ENCODE measurements at regions not wholly inside any gene's neighbourhood (a gene's known extent, or its start where the extent isn't known, plus 50 kb on each side); places are given as distances from the start of the nearest gene placed in this dataset.

DNA sequence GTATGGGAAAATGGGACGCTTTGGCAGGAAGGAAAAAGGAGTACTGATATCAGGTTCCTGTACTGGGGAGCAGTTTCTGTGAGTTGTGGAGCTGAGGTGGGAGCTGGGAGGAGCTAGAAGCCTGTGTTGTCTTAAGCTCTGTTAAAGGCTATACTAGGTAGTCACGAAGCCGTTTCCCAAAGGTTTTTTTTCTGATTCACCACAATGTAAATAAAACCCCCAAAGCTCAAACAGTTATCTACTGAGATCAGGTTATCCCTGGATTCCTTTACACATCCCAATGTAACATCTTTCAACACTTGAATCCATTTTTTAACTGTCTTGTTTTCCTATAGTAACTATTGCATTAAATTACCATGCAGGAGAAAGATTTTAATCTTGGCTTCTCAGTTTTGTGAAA lies 297.4 kb upstream of the SFRP2 start:
- Mint-ChIP-seq H3K27ac (no peak overlapping the region), H3K36me3 (ENCODE audit: insufficient read depth) (no peaks in the 10 kb centered on the region), H3K27me3 (no peaks in the 10 kb centered on the region), H3K4me1 (ENCODE audit: low read depth) (peaks cover 1% of the 10 kb centered on the region), H3K9me3 (ENCODE audit: low read depth) (no peaks in the 10 kb centered on the region), H3K4me3 (ENCODE audit: low read depth) (no peak overlapping the region)
- DNase-seq (ENCODE audit: low spot score, unreplicated experiment), result no peak
- TF ChIP-seq, protein P1, sequence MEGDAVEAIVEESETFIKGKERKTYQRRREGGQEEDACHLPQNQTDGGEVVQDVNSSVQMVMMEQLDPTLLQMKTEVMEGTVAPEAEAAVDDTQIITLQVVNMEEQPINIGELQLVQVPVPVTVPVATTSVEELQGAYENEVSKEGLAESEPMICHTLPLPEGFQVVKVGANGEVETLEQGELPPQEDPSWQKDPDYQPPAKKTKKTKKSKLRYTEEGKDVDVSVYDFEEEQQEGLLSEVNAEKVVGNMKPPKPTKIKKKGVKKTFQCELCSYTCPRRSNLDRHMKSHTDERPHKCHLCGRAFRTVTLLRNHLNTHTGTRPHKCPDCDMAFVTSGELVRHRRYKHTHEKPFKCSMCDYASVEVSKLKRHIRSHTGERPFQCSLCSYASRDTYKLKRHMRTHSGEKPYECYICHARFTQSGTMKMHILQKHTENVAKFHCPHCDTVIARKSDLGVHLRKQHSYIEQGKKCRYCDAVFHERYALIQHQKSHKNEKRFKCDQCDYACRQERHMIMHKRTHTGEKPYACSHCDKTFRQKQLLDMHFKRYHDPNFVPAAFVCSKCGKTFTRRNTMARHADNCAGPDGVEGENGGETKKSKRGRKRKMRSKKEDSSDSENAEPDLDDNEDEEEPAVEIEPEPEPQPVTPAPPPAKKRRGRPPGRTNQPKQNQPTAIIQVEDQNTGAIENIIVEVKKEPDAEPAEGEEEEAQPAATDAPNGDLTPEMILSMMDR (IDR thresholded peaks at IDR 0.05; ENCODE audit: unreplicated experiment), result no peak

DNA sequence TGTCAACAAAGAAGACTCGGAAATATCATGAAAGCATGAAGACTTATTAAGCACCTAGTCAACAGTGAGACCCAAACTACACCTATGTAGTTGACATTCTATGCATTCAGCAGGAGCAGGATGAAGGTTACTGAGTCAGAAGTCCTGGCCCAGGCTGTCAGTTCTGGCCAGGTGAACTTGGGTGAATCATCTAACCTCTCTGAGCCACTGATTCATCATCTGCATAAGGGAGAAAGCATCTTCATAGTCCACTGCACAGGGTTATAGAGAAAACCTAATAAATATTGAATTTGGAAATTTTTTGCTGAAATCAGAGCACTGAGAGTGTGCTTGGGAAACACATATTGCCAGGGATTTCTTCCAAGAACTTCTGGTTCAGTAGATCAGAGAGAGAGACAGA lies 296.0 kb upstream of the SFRP2 start:
- no peaks in the 10 kb centered on the region for H3K36me3 Mint-ChIP-seq (ENCODE audit: insufficient read depth)
- TF ChIP-seq, protein P1 (IDR thresholded peaks at IDR 0.05; ENCODE audit: unreplicated experiment), result no peak
- no peak overlapping the region for H3K4me3 Mint-ChIP-seq (ENCODE audit: low read depth)
- DNase-seq (ENCODE audit: low spot score, unreplicated experiment), result no peak
- no peaks in the 10 kb centered on the region for H3K9me3 Mint-ChIP-seq (ENCODE audit: low read depth)
- peaks cover 1% of the 10 kb centered on the region for H3K4me1 Mint-ChIP-seq (ENCODE audit: low read depth)
- no peaks in the 10 kb centered on the region for H3K27me3 Mint-ChIP-seq
- no peak overlapping the region for H3K27ac Mint-ChIP-seq

DNA sequence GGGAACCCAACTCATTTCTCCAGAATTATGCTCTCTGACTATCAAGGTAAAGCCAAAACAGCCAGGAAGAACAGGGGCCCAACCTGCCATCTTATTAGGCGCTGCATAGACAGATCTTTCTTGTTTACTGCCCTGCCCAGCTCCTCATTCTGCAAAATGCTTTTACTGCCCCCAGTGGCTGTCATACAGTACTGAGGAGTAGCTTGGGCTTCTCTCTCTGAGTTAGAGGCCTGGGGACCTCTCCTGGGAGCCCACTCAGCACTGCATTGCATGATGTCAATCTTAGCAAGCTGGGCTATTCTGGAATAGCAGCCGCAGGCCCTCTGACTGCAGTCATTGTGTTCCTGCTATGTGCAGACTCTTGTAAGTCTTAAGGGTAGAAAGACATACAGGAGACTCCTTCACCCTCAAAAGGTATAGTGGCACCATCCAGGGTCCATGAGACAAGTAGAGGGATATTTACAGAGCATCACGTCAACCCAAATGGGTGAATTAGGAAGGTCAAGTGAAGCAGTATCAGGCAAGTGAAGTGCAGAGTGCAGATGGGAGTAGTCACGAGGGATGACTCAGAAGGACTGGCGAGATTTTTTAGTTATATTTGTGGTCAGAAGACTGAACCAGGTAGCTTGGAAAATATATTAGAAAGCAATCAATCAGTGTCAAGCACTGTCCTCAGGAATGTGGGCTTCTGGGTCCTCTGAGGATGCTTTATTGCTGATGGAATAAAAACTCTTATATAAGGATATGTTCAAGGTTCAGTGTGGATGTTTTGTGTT lies 294.1 kb upstream of the SFRP2 start:
- Mint-ChIP-seq H3K36me3 (ENCODE audit: insufficient read depth) (no peaks in the 10 kb centered on the region), H3K27ac (no peak overlapping the region), H3K27me3 (no peaks in the 10 kb centered on the region), H3K9me3 (ENCODE audit: low read depth) (no peaks in the 10 kb centered on the region), H3K4me1 (ENCODE audit: low read depth) (no peaks in the 10 kb centered on the region), H3K4me3 (ENCODE audit: low read depth) (no peak overlapping the region)
- DNase-seq (ENCODE audit: low spot score, unreplicated experiment), result no peak
- TF ChIP-seq, protein P1 (IDR thresholded peaks at IDR 0.05; ENCODE audit: unreplicated experiment), result peak; percentile 51

DNA sequence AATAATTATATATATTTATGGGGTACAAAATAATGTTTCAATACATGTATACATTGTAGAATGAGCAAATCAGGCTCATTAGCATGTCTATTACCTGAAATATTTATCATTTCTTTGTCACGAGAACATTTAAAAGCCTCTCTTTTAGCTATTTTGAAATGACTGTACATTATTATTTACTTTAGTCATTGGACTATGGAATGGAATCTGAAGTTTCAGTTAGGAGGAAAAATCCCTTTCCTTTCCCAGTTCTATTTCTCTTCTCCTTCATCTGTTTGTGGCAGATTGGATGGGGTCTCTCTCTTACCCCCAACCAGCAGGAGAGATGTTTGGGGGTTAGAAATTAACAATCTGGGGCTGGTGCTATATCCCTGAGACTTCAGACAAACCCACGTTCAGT lies 292.5 kb upstream of the SFRP2 start:
- no peaks in the 10 kb centered on the region for H3K9me3 Mint-ChIP-seq (ENCODE audit: low read depth)
- no peak for DNase-seq (ENCODE audit: low spot score, unreplicated experiment)
- H3K4me3 Mint-ChIP-seq (ENCODE audit: low read depth), result no peak overlapping the region
- TF ChIP-seq, protein P1 (IDR thresholded peaks at IDR 0.05; ENCODE audit: unreplicated experiment), result no peak
- H3K4me1 Mint-ChIP-seq (ENCODE audit: low read depth), result no peaks in the 10 kb centered on the region
- H3K27ac Mint-ChIP-seq, result no peak overlapping the region
- no peaks in the 10 kb centered on the region for H3K36me3 Mint-ChIP-seq (ENCODE audit: insufficient read depth)
- no peaks in the 10 kb centered on the region for H3K27me3 Mint-ChIP-seq

DNA sequence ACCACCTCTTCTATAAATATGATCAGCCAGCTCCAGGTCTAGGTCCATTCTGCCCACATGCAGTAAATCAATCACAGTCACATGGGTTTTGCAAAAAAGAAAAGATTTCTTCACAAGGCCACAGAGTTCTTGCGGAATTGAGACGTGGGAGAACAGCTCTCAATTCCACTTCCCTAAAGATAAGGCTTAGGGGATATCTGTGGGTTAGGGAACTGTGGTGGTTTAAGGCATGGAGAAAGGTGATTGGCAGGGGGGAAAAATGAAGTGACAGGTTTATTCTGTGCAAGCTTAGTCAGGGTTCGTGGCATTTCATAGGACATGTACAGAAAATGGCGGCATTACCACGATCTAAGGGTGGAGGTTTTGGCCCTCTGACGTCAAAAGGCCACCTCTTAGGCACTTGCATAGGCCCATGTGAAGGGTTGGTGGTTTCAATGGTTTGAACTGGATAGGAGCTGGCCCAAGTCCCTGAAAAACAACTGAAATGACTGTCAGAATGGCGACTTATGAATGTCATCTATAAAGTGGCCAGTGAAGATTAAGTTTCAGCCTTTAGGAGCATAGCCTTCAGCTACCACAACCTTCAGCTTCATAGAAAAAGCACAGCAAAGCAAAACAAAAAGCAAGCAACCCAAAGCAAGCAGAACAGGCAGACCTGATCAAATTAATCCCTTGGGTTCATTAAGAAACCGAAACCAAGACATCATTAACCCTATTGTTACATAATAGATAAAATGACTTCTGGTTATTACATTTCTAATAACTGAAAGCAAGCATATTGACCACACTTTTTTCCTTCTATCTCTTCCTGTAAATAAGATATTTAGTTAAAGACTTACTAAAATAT lies 289.8 kb upstream of the SFRP2 start:
- Mint-ChIP-seq H3K27ac (no peak overlapping the region), H3K4me3 (ENCODE audit: low read depth) (no peak overlapping the region), H3K9me3 (ENCODE audit: low read depth) (no peaks in the 10 kb centered on the region), H3K4me1 (ENCODE audit: low read depth) (no peaks in the 10 kb centered on the region), H3K27me3 (no peaks in the 10 kb centered on the region), H3K36me3 (ENCODE audit: insufficient read depth) (no peaks in the 10 kb centered on the region)
- TF ChIP-seq, protein P1 (IDR thresholded peaks at IDR 0.05; ENCODE audit: unreplicated experiment), result no peak
- DNase-seq (ENCODE audit: low spot score, unreplicated experiment), result no peak
